ENCODE measurements at regions not wholly inside any gene's neighbourhood (a gene's known extent, or its start where the extent isn't known, plus 50 kb on each side); places are given as distances from the start of the nearest gene placed in this dataset.

DNA sequence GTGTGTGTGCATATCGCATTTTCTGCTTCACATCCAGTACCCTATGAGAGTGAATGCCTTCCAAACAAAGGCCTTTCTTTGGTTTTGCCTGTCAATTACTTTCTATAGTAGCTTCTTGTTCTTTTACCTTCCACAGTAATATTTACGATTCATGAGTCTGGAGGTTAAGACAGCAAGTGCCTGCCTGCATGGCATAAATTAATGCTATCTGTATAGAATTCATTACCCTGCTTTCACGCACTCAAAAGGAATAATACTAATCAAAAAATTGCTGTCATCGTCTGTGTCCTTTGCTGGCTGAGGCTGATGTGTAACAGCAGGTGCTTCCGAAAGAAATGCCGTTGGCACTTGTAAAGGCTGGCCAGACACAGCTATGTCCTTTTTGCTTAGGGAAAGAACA lies 1304.4 kb upstream of the CDH6 start:
- DNase-seq (ENCODE audit: extremely low read depth in 1 of 11, low read depth in 9 of 11, low spot score in 4 of 11), result no peak

DNA sequence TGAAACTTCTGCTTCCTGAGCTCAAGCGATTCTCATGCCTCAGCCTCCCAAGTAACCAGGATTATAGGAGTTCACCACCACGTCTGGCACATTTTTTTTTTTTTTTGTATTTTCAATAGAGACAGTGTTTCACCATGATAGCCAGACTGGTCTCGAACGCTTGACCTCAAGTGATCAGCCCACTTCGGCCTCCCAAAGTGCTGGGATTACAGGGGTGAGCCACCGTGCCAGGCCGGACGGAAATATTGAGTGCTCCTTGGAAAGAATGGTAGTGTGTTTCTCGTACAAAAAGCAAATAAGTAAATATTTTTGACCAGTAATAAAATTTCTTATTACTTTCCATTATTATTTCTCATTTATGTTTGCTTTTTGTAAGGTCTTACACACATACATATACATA lies 1307.9 kb upstream of the CDH6 start:
- no peak for DNase-seq (ENCODE audit: extremely low read depth in 1 of 11, low read depth in 9 of 11, low spot score in 4 of 11)

DNA sequence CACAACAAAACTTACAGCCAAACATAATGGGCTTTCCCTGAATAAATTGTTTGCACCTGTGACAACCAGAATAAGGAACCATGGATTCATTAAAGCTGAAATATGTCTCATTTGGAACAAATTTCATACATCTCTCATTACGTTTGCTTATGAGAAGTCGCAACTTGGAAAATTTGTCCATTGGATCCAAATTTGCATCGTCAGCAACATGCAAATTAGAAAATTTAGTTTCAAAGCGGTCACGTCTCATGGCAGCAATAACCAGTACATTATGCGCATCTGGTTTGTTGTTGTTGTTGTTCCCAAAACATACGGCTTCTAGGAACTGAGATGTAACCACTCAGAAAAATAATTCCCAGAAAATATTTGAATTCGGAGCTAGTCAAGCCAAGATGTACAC lies 1311.5 kb upstream of the CDH6 start:
- no peak for DNase-seq (ENCODE audit: extremely low read depth in 1 of 11, low read depth in 9 of 11, low spot score in 4 of 11)

DNA sequence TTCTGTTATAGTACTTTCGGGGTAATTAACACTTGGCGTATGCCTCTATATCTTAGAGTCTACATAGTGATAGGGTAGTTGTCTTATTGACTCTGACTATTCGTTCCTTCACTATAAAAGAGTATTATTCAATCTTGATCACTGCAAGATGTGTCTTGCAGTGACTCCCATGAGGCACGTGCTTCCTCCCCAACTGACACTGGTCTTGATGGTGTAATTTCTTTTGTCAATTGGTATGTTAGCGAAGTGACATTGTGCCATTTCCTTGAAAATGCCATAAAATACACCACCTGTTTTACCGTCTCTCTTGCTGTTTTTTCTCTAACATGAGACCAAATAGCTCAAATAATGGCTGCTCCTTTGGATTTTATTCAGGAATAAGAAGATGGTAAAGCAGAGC lies 1314.1 kb upstream of the CDH6 start:
- no peak for DNase-seq (ENCODE audit: extremely low read depth in 1 of 11, low read depth in 9 of 11, low spot score in 4 of 11)

DNA sequence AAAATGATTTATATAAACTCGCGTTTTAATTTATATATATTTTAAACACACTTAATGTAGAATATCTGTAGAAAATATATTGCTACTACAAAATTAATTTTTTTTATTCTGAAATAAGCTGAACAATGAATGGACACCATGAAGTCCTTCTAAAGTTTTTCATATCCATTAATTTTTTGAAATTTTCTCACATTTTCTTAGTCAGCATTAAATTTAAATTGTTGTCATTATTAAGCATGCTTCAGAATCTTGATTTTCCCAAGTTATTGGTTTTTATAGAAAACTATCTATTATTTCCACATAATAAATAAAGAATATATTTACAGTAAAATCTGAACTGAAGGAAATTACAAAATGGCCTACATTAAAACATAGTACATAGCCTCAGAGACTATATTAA lies 1314.9 kb upstream of the CDH6 start:
- no peak for DNase-seq (ENCODE audit: extremely low read depth in 1 of 11, low read depth in 9 of 11, low spot score in 4 of 11)

DNA sequence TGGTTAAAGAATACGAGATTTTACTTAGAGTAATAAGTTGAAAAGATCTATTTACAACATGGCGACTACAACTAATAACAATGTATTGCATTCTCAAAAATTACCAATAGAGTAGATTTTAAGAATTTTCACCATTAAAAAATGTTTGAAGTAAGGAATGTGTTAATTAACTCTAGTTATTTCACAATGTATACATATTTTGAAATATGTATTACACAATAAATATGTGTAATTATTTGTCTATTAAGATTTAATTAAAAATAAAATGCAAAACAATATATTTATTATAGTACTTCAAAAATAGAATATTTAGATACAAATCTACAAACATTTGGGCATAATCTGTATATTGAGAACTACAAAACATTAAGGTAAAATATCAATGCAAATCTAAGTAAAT lies 1326.3 kb upstream of the CDH6 start:
- DNase-seq (ENCODE audit: extremely low read depth in 1 of 11, low read depth in 9 of 11, low spot score in 4 of 11), result no peak

DNA sequence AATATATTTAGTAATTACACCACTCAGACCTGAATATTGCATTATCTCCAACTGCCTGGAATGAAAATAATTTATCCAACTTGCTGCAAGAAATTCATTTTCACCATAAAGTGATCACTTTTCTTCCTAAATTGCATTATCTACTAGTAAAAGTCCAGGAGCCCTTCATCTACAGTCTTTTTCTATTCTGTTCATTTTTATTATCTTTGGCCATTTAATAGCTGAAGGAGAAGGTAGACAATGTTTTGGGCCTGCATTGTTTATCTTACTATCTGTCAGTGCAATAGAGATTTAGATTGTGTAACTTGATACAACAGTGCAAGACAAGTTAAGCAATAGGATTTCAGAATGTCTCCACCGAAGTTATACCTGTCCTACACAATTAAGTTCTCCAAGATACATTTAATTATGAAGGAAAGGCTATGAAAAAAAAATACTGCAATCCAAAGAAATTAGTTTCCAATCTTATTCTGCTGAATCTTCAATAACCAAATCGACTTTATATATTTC lies 1339.7 kb upstream of the CDH6 start:
- no peak for DNase-seq (ENCODE audit: extremely low read depth in 1 of 11, low read depth in 9 of 11, low spot score in 4 of 11)

DNA sequence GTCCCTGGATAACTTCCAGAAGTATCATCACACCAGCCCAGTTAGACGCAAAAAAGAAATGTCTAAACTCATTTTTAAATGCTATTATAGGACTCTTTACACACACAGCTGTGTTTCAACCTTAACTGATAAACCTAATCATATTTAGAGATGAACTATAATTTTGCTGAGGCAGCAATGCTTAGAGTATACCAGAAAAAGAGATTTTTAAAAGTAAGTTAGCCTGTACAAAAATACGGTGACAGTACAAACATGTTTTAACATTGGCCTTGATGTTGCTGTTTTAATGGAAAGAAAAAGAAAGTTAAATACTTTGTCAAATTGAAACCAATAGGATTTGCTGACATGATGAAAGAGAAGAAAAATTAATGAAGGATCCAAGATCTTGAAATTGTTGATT lies 1341.2 kb upstream of the CDH6 start:
- DNase-seq (ENCODE audit: extremely low read depth in 1 of 11, low read depth in 9 of 11, low spot score in 4 of 11), result no peak

DNA sequence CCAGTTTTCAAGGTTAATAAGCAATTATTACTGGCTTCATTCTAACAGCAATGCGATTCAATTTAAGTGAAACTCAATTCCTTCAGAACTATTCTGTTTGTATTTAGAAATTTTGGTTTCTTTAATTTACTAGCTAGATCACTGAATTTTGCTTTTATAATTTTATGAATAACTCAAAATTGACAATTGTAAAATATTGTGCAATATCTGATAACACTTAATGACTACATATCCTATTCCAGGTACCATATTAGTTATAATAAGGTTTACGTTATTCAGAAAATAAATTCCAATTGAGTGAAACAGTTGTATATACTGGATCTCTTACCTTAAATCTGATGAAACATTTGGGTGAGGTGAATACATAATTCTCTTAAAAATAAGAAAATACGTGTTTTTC lies 1348.3 kb upstream of the CDH6 start:
- DNase-seq (ENCODE audit: extremely low read depth in 1 of 11, low read depth in 9 of 11, low spot score in 4 of 11), result no peak

DNA sequence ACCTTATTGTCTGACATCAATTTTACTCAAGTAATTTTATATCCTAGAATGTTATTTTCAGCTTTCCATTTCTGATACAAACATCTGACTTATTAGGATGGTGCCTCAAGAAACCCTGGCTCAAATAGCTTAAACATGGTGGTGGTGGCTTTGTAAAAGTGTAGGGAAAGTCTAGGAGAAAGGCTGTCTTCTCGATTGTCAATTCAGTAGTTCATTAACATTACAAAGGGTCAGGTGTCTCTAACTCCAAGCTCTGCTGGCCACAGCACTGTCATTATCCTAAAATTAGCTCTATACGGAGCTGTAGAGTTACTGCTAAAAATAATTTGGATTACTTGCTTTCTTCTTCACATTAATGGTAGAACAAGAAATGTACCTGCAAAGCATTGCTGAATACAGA lies 1360.1 kb upstream of the CDH6 start:
- no peak for DNase-seq (ENCODE audit: extremely low read depth in 1 of 11, low read depth in 9 of 11, low spot score in 4 of 11)

DNA sequence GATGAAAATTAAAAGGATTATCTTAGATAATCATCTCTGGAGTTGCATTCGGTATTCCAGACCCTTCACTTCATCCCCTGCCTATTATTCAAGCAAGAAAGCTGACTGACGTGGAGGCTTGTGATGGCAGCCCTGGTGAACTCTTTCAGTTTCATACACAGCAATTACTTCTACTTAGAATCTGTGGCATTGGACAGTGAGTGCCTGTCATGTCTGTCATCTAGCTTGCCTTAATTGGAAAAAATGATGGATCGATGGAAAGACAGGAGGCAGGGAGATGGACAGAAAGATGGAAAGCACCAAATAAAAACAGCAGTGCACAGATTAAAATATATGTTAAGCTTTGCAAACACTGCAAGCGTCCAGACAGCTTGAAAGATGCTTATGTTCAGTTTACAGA lies 1371.0 kb upstream of the CDH6 start:
- DNase-seq (ENCODE audit: extremely low read depth in 1 of 11, low read depth in 9 of 11, low spot score in 4 of 11), result no peak

DNA sequence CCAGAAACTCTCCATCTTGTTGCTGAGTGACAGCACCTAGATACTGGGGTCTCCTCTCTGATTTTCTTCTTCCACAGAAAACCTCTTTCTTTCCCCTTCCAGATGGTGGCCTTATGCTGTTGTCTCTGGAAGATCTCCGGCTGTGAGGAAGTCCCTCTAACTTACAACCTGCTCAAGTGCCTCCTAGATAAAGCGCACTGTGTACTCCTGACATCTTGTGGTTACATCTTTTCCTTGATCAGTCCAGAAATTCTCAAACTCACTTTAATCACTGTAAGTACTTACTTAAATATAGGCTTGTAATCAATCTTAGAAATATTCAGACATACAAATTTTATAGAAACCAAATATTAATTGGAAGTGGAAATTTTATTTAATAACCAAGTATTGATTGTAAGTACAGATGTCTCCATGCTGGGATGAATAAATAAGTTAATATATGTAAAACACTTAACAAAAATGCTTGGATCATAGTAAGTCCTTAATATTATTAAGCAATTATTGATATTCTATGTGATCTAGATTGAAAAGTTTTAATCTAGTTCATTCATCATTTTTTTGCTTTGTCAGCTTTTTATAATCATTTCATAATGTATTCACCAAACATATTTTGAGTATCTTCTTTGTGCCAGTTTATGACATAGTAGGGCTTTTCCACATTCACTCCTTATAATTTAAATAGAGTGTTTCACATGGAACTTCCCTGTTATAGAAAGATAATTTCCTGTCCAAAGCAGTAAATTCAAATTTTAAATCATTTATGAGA lies 1381.4 kb upstream of the CDH6 start:
- DNase-seq (ENCODE audit: extremely low read depth in 1 of 11, low read depth in 9 of 11, low spot score in 4 of 11), result no peak

DNA sequence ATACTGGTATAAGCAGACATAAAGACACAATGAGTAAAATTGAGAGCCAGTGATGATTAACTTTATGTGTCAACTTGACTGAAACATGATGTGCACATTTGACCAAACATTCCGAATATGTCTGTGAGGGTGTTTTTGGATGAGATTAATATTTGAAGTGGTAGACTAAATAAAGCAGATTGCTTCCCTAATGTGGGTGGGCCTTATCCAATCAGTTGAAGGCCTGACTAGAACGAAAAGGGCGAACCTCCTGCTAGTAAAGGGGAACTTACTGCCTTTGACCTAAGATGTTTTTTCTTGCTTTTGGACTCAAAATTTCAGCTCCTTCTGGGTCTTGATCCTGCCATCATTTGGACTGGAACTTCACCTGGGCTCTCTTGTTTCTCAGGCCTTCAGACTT lies 1387.7 kb upstream of the CDH6 start:
- DNase-seq (ENCODE audit: extremely low read depth in 1 of 11, low read depth in 9 of 11, low spot score in 4 of 11), result no peak

DNA sequence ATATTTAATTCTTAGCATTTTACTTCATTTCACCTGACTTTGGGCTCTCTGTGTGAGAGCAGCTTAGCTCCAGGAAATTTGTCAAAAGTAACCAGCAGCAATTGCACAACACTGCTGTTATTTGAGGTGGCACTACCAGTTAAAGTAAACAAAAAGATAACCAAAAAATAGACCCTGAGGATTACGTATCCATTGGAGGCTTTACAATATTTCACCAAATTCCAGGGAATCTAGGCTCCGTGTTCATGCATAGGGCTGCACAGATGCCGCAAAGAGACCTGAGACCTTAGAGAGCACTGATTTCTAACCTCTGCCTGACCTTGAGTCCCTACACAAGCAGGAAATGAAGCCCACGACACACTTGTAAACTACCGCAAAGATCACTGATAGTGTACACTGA lies 1392.7 kb upstream of the CDH6 start:
- no peak for DNase-seq (ENCODE audit: extremely low read depth in 1 of 11, low read depth in 9 of 11, low spot score in 4 of 11)

DNA sequence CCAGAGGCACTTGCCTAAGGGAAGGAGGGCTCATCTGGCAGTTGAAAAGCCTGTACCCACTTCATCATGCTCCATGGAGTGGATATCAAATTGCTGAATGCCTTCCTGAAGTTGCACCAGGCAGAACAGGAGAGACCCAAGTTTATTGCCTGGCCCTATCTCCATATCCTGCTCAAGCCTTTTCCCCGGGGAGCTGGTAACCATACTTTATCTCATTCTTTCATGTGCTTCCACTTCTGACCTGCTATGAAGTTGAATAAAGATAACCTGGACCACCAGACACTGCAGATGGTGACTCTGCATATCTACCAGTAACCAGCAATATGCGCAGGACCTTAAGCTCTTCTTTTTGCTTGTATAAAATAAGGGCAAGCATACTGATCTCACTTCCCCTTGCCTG lies 1397.5 kb upstream of the CDH6 start:
- no peak for DNase-seq (ENCODE audit: extremely low read depth in 1 of 11, low read depth in 9 of 11, low spot score in 4 of 11)

DNA sequence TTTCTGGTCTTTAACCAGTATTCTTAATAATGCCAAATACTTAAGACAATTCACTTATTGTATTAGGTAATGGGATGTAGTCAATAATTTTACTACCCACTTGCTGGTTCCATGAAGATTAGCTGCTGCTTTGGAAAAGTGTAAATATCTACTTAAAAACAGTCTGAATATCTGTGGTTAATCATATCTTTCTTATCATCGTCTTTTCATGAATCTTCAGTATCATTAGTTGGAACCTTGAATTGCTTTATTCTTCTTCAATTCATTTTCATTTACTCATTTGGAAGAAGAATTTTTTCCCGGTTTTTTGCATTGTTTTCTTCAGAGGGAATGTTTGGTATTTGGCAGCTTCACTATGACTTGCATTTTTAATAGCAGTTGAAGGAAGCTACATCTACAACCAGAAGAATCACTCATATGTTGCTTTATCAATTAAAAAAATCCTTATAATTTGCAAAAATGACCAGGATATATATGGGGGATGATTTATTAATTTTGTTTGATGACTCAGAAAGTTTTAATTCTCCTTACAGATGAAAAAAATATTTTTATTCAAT lies 1398.3 kb upstream of the CDH6 start:
- DNase-seq (ENCODE audit: extremely low read depth in 1 of 11, low read depth in 9 of 11, low spot score in 4 of 11), result no peak

DNA sequence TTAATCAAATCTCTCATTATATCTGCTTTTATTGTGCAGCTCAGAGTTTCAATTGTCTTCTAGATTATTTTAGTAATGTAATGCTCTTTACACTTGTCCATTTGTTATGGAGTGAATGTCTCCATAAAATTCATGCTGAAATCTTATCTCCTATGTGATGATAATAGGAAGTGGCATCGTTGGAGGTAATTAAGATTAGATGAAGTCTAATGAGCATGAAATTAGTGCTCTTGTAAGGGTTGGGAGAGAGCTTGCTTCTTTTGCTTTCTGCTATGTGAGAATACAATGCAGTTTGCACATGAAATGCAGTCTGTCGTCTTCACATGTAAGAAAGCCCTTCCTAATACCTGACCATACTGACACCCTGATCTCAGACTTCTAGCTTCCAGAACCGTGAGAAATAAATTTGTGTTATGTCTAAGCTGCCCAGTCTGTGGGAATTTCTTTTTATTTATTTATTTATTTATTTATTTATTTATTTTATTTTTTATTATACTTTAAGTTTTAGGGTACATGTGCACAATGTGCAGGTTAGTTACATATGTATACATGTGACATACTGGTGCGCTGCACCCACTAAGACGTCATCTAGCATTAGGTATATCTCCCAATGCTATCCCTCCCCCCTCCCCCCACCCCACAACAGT lies 1399.2 kb upstream of the CDH6 start:
- DNase-seq (ENCODE audit: extremely low read depth in 1 of 11, low read depth in 9 of 11, low spot score in 4 of 11), result no peak

DNA sequence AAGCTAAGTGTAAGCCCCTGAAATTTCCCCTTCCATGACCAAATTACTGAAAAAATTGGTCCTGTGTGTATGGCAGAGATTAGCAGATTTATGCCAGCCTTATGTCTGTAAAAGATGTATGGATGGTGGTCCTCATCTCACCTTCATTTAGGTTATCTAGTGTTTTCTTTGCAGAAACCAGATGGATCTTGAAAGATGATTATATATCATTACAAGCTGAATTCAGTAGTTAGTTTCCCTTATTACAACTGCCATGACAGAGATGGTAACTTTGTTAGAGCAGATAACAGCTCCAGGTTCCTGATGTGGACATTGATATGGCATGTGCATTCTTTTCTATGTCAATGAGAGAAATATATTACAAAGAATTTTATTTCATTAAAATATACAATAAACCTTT lies 1403.2 kb upstream of the CDH6 start:
- DNase-seq (ENCODE audit: extremely low read depth in 1 of 11, low read depth in 9 of 11, low spot score in 4 of 11), result no peak

DNA sequence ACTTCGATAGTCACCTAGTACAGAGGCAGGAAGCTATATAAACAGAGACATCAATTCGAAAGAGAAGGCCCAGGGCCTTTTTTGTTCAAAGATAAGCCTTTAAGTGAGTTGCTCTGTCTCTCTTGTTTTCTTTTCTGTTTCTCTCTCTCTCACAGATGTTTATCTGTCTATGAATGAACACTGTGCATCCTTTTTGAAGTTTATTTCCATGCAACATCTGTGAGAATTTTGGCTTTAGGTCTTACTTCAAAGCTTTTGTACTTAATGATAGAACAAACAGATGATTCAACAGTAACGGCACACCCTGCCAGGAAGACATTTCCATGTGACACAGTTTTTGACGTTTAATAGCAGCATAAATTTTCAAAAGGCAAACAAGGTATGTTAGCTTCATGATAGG lies 1413.1 kb upstream of the CDH6 start:
- DNase-seq (ENCODE audit: extremely low read depth in 1 of 11, low read depth in 9 of 11, low spot score in 4 of 11), result no peak

DNA sequence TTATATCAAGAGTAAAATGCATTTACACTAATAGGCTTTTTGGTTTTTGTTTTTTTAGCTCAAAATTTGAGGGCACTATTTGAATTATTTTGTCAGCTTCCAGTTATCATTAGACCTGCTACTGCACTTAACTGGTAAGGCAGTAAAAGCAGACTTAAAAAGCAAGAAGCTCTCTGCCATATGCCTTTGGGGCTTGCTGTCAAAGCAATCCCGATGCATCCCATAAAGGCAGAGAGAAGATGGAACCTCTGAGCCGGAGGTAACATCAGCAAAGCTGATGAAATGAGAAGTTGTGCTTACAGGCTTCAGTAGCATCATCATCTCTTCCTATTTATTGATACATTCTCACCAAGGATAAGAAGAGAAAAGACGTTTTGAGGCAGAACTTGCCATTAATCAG lies 1414.3 kb upstream of the CDH6 start:
- DNase-seq (ENCODE audit: extremely low read depth in 1 of 11, low read depth in 9 of 11, low spot score in 4 of 11), result no peak

DNA sequence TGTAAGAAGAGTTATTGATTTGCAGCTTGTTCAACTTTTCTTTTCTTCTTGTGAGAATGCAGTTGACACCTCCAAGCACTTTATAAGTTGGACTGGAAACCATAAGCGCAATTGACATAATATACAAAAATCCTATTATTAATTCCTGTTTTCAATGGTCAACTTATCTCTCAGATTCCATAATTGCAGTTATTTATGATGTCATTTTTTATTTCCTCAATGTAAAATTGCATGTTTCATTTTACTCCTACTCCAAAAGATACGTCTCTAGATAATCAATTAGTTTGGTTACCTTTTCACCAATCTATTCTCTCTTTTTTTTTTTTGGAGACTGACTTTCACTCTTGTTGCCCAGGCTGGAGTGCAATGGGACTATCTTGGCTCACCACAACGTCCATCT lies 1416.1 kb upstream of the CDH6 start:
- no peak for DNase-seq (ENCODE audit: extremely low read depth in 1 of 11, low read depth in 9 of 11, low spot score in 4 of 11)
